ENCODE measurements at regions not wholly inside any gene's neighbourhood (a gene's known extent, or its start where the extent isn't known, plus 50 kb on each side); places are given as distances from the start of the nearest gene placed in this dataset.

DNA sequence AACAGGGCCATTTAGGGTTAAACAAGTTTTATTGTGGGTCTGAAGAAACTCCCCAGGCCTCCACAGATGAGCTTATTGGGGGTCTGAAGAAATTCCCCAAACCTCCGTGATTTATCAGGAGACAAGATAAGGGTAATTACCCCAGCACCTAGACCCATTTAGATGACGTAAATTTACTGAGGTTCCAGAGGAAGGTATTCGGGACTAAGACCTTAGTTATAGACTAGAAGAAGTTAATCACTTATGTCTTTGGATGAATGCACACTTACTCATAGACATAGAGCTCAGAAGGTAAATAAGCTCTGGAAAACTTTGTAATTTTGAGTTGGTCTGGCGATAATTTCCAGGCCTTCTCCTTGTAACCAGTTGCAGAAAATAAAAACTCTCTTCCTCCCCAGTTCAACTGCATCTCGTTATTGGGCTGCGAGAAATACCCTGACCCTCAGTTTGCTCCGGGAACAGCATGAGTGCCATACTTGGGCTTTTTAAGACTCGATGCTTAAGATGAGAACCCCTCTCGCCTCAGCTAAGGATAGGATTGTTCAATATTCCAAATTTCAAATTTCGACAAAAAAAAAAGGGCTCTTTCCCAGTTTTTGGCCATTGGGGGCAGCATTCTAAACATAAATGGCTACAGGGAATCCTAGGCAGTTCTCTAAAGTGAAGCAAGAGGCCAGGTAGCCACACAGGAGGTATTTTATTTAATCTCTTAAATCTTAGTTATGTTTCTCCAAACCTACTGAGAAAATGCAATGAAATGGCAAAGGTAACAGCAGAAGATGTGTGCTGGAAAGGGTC lies 74.7 kb upstream of the PFKP start:
- DNase-seq (no peak), ATAC-seq (replicated peaks) (no peak)
- no peaks in the 10 kb centered on the region for H3K4me1 Mint-ChIP-seq (ENCODE audit: low read depth in 2 of 2)
- no peak overlapping the region for H3K4me3 Mint-ChIP-seq
- H3K27me3 Mint-ChIP-seq: peaks cover 48 to 50% of the 10 kb centered on the region in 2 donors
- peaks cover 0 to 2% of the 10 kb centered on the region in 2 donors for H3K9me3 Mint-ChIP-seq
- H3K27ac Mint-ChIP-seq: no peak overlapping the region
- H3K36me3 Mint-ChIP-seq (ENCODE audit: insufficient read depth): no peaks in the 10 kb centered on the region

DNA sequence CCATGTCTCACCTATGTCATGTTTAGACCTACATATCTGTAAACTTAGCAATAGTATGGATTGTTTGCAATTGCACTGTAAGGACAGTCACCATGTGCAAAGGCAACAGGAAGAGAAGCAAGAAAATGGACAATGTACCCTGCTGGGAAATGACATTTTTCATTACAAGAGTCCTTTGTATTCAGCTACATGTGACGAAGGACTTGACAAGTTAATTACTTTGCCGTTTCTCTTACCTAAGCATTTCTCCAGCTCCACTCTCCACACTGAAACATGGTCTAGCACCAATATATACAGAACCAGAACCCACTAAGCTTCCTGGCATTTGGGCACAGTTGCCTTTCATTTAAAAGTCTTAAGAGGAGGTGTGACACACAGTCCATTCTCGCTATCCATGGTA lies 76.6 kb upstream of the PFKP start:
- no peak for ATAC-seq (replicated peaks)
- Mint-ChIP-seq H3K4me3 (no peak overlapping the region), H3K27ac (no peak overlapping the region), H3K4me1 (ENCODE audit: low read depth in 2 of 2) (peaks cover 3 to 4% of the 10 kb centered on the region in 2 donors), H3K27me3 (peaks cover 48 to 50% of the 10 kb centered on the region in 2 donors), H3K9me3 (peaks cover 0 to 2% of the 10 kb centered on the region in 2 donors), H3K36me3 (ENCODE audit: insufficient read depth) (no peaks in the 10 kb centered on the region)
- no peak for DNase-seq

DNA sequence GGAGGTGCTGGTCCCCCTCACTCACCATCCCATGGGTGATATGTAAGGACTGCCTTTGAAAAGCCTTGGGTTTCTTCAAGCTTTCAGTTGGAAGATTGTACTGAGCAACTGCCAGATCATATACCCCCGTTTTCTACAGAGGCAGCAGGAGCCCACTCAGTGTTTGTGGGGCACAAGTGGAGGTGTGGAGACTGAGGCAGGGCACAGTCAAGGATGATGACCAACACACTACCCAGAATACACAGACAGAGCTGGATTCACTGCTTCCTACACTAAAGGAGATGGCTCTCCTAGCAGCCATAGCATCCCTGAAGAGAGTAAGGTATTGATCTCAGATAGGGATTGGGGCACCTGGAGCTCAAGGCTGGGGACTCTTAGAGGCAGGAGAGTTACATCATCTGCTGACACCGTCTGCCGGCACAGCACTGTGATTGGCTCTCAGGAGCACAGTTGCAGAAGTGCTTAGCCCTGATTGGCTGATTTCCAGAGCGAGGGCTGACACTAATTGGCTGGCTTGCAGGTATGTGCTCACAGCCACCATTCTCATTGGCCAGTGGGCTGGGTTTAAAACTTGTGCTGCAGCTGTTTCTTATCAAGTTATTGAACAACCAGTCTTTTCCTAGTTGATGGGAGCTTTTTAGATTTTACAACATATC lies 77.9 kb upstream of the PFKP start:
- Mint-ChIP-seq H3K27ac (no peak overlapping the region), H3K4me1 (ENCODE audit: low read depth in 2 of 2) (peaks cover 3 to 4% of the 10 kb centered on the region in 2 donors), H3K4me3 (no peak overlapping the region), H3K36me3 (ENCODE audit: insufficient read depth) (no peaks in the 10 kb centered on the region), H3K9me3 (peaks cover 0 to 2% of the 10 kb centered on the region in 2 donors), H3K27me3 (peaks cover 54 to 56% of the 10 kb centered on the region in 2 donors)
- DNase-seq (no peak), ATAC-seq (replicated peaks) (no peak)

DNA sequence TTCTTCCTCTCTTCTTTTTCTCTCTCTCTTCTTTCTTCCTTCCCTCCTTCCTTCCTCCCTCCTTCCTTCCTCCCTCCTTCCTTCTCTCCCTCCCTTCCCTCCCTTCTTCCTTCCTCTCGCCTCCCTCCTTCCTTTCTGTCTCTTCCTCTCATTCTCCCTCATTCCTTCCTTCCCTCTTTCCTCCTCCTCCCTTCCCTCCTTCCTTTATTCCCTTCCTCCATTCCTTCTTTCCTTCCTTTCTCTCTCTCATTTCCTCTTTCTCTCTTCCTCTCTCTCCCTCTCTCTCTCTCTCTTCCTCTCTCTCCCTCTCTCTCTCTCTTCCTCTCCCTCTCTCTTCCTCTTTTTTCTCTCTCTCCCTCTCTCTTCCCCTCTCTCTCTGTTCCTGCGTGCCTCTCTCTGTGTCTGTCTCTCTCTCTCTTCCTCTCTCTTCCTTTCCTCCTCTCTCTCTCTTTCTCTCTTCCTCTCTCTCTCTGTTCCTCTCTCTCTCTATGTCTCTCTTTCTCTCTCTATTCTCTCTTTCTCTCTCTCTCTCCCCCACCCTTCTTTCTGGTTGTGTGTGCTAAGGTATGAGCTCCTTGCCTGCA lies 80.1 kb upstream of the PFKP start:
- H3K27ac Mint-ChIP-seq: no peak overlapping the region
- peaks cover 65 to 66% of the 10 kb centered on the region in 2 donors for H3K27me3 Mint-ChIP-seq
- ATAC-seq (replicated peaks): no peak

DNA sequence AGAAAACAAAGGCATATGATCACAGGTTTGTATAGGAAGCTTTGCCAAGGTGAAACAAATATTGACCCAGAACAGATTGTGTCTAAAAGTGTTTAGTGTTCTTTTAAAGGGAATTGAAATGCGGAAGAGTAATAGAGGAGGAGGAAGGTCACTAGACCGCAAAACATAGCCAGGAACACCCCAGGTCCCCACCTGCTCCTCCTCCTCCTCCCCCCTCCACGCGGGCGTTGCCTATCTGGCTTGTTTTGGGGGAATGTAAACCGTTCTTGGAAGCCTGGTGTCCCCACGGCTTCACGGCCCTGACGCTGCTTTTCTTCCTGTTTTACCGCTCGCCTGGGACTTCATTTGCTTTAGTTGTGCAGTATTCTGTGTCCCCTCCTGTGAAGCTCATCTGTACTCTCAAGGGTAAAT lies 81.0 kb upstream of the PFKP start:
- peaks cover 66 to 69% of the 10 kb centered on the region in 2 donors for H3K27me3 Mint-ChIP-seq
- ATAC-seq (replicated peaks) (no peak), DNase-seq (no peak)
- no peaks in the 10 kb centered on the region for H3K36me3 Mint-ChIP-seq (ENCODE audit: insufficient read depth)
- peaks cover 3 to 4% of the 10 kb centered on the region in 2 donors for H3K4me1 Mint-ChIP-seq (ENCODE audit: low read depth in 2 of 2)
- H3K27ac Mint-ChIP-seq: no peak overlapping the region
- H3K4me3 Mint-ChIP-seq: no peak overlapping the region
- peaks cover 0 to 2% of the 10 kb centered on the region in 2 donors for H3K9me3 Mint-ChIP-seq

More for the DNA sequence above, 80.1 kb upstream of the PFKP start:
- H3K9me3 Mint-ChIP-seq: peaks cover 0 to 2% of the 10 kb centered on the region in 2 donors
- DNase-seq: no peak
- peaks cover 3 to 4% of the 10 kb centered on the region in 2 donors for H3K4me1 Mint-ChIP-seq (ENCODE audit: low read depth in 2 of 2)
- no peak overlapping the region for H3K4me3 Mint-ChIP-seq
- H3K36me3 Mint-ChIP-seq (ENCODE audit: insufficient read depth): no peaks in the 10 kb centered on the region

DNA sequence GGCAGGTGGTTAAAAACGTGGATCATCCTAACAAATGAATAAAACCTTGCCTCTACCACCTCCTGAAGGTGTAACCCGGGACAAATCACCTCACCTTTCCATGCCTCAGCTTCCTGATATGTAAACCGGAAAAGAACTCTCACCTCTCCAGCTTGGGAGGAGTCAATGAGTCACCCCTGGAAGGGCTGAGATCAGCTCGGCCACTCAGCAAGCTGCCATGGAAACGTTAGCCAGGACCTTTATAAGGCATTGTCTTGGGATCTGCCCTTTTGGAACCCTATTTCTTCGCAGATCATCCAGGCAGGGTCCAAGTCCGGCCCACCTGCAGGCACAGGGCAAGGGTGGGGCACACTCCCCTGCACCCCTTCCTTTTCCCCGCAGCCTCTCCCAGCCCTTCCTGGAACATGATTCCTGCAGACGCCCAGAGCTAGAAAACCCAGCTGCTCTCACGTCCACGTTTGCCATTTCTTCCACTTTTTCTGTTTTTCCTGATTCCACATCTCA lies 81.6 kb upstream of the PFKP start:
- H3K4me1 Mint-ChIP-seq (ENCODE audit: low read depth in 2 of 2): peaks cover 3 to 4% of the 10 kb centered on the region in 2 donors
- H3K27ac Mint-ChIP-seq: no peak overlapping the region
- H3K4me3 Mint-ChIP-seq: no peak overlapping the region
- no peak for DNase-seq
- peaks cover 0 to 2% of the 10 kb centered on the region in 2 donors for H3K9me3 Mint-ChIP-seq
- H3K36me3 Mint-ChIP-seq (ENCODE audit: insufficient read depth): no peaks in the 10 kb centered on the region
- no peak for ATAC-seq (replicated peaks)
- H3K27me3 Mint-ChIP-seq: peaks cover 62 to 75% of the 10 kb centered on the region in 2 donors

DNA sequence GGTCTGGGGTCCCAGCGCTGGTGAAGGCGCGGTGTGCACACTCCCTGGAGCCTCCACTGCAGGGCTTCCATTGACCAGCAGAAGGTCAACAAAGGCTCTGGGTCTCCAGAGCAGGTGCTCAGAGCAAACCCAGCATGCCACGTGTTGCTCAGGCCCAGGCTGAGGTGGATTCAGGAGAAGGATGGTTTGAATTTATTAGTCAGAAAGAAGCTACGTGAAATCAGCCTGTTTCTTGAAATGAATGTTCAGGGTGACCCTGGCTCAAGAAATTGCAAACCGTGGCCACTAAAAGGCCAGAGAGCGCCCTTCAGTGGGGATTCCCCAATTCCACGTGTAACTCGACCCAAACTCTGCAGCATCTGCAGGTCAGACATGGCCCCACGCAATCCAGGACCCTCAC lies 82.7 kb upstream of the PFKP start:
- Mint-ChIP-seq H3K4me1 (ENCODE audit: low read depth in 2 of 2) (peaks cover 3 to 4% of the 10 kb centered on the region in 2 donors), H3K9me3 (peaks cover 0 to 2% of the 10 kb centered on the region in 2 donors), H3K36me3 (ENCODE audit: insufficient read depth) (no peaks in the 10 kb centered on the region), H3K27me3 (peaks cover 58 to 75% of the 10 kb centered on the region in 2 donors), H3K4me3 (no peak overlapping the region), H3K27ac (no peak overlapping the region)
- ATAC-seq (replicated peaks) (no peak), DNase-seq (no peak)

DNA sequence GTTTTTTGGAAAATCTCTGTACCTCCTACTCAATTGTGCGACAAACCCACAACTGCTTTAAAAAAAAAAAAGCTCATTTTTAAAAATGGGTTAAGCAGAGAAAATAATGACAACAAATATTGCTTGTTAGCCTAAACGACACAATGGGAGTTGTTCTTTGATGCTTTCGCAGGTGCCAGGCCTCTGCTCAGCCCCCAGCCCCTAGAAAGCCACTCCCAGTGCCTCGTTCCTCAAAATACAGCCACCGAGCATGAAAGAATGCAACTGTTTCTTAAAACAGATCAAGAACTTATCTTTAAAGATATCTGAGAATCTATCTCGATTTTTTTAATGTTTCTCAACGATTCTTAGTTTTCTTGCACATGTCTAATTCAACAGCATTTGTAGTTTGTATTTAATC lies 85.2 kb upstream of the PFKP start:
- Mint-ChIP-seq H3K27me3 (peaks cover 35 to 50% of the 10 kb centered on the region in 2 donors), H3K27ac (no peak overlapping the region), H3K4me1 (ENCODE audit: low read depth in 2 of 2) (peaks cover 0 to 3% of the 10 kb centered on the region in 2 donors), H3K4me3 (no peak overlapping the region), H3K9me3 (no peaks in the 10 kb centered on the region), H3K36me3 (ENCODE audit: insufficient read depth) (no peaks in the 10 kb centered on the region)
- ATAC-seq (replicated peaks) (no peak), DNase-seq (no peak)

DNA sequence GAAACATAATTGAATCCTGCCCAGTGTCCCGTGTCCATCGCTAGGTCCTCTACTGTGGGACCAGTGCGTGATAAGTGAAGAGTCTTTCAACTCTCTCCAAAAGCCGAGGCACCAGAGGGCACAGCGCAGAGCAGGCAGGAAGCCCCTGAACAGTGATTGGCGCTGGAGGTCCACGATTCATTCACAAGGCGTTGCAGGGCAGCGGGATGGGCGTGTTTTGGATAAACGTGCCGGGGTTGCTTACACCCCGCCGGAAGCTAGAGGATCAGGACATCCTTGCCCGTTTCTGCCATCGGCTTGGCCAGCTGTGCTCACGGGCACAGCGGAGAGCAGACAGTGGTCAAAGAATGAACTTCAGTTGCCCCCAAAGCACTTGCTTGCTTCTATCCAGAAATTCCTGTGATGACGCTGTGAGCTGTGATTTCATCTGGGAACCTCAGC lies 86.0 kb upstream of the PFKP start:
- Mint-ChIP-seq H3K4me3 (no peak overlapping the region), H3K9me3 (no peaks in the 10 kb centered on the region), H3K27ac (no peak overlapping the region)

DNA sequence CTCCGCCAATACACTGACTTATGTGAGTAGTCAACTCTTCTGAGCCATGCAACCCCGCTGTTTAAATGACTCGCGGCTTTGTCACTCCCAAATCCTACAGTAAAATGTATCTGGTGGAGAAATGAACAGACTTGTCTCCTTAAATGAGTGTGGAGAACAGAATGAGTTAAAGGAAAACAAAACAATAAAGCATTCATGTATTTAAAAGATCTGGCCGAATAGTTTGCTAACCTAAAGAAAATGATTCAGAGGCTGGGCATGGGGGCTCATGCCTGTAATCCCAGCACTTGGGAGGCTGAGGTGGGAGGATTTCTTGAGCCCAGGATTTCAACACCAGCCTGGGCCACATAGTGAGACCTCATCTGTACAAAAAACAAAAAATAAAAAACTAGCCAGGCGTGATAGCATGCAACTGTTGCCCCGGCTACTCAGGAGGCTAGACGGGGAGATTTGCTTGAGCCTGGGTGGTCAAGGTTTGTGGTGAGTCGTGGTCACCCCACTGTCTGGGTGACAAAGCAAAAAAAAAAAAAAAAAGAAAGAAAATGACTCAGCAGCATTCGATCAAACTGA lies 86.5 kb upstream of the PFKP start:
- no peak overlapping the region for H3K4me3 Mint-ChIP-seq
- H3K36me3 Mint-ChIP-seq (ENCODE audit: insufficient read depth): no peaks in the 10 kb centered on the region
- peaks cover 22 to 37% of the 10 kb centered on the region in 2 donors for H3K27me3 Mint-ChIP-seq
- H3K27ac Mint-ChIP-seq: no peak overlapping the region
- ATAC-seq (replicated peaks) (no peak), DNase-seq (no peak)
- H3K4me1 Mint-ChIP-seq (ENCODE audit: low read depth in 2 of 2): no peaks in the 10 kb centered on the region
- no peaks in the 10 kb centered on the region for H3K9me3 Mint-ChIP-seq

More for the DNA sequence above, 86.0 kb upstream of the PFKP start:
- no peak for DNase-seq
- Mint-ChIP-seq H3K27me3 (peaks cover 27 to 42% of the 10 kb centered on the region in 2 donors), H3K4me1 (ENCODE audit: low read depth in 2 of 2) (no peaks in the 10 kb centered on the region), H3K36me3 (ENCODE audit: insufficient read depth) (no peaks in the 10 kb centered on the region)
- no peak for ATAC-seq (replicated peaks)

DNA sequence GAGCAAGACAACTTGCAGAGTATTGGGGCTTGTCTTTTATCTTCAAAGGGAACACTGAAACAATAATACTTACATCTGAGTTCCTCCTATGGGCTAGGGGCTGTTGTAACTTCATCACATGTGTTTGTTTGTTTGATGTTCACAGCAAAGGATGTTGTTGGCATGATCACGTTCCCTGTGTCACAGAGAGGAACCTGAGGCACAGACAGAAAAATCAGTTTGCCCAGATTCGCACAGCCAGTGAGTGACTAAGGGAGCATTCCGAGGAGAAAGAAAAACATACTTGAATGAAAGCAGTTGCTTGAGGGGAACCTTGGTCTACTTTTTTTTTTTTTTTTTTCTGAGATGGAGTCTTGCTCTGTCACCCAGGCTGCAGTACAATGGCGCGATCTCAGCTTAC lies 87.2 kb upstream of the PFKP start:
- H3K36me3 Mint-ChIP-seq (ENCODE audit: insufficient read depth): no peaks in the 10 kb centered on the region
- ATAC-seq (replicated peaks) (no peak), DNase-seq (no peak)
- H3K9me3 Mint-ChIP-seq: no peaks in the 10 kb centered on the region
- H3K4me3 Mint-ChIP-seq: no peak overlapping the region
- H3K27me3 Mint-ChIP-seq: peaks cover 16 to 31% of the 10 kb centered on the region in 2 donors
- no peaks in the 10 kb centered on the region for H3K4me1 Mint-ChIP-seq (ENCODE audit: low read depth in 2 of 2)
- no peak overlapping the region for H3K27ac Mint-ChIP-seq

DNA sequence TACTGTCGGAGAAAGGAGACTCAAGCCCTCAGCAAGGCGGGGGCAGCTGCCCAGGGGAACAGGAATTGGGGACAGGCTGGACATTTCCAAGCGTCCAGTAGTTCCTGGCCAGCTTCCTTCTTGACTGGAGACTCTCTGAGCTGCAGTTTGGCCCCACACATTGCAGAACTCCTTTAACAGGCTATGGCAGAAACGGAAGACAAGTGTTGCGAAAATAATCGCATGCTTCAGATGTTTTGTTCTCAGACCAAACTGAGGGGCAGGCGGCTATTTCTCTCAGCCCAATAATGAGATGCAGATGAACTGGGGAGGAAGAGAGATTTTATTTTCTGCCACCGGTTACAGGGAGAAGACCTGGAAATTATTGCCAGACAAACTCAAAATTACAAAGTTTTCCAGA lies 88.0 kb upstream of the PFKP start:
- no peak for ATAC-seq (replicated peaks)
- Mint-ChIP-seq H3K4me3 (no peak overlapping the region), H3K9me3 (no peaks in the 10 kb centered on the region), H3K36me3 (ENCODE audit: insufficient read depth) (no peaks in the 10 kb centered on the region), H3K4me1 (ENCODE audit: low read depth in 2 of 2) (no peaks in the 10 kb centered on the region), H3K27me3 (peaks cover 16 to 31% of the 10 kb centered on the region in 2 donors), H3K27ac (no peak overlapping the region)
- DNase-seq: no peak

DNA sequence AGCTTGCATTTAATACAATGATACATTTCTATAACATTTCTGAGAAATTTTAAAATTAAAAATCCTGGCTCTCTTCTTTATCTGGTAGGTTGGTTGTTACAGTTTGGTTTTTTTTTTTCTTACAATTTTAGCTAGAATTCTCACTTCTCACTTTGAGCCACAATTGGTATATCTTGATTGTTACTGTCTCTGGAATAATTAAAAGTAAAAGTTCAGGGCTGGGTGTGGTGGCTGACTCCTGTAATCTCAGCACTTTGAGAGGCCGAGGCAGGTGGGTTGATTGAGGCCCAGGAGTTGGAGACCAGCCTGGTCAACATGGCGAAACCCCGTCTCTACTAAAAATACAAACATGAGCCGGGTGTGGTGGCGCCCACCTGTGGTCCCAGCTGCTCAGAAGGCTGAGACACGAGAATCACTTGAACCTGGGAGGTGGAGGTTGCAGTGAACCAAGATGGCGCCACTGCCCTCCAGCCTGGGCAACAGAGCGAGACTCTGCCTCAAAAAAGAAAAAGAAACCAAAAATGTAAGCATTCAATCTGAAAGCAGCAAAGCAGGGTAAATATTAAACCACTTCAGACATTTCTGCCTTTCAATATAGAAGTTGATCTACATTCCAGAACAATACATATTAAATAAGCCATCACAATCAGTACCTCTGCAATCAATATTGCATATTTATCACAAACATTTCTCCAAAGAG lies 88.6 kb upstream of the PFKP start:
- peaks cover 17 to 33% of the 10 kb centered on the region in 2 donors for H3K27me3 Mint-ChIP-seq
- no peak for ATAC-seq (replicated peaks)
- no peaks in the 10 kb centered on the region for H3K4me1 Mint-ChIP-seq (ENCODE audit: low read depth in 2 of 2)

More for the DNA sequence above, 88.6 kb upstream of the PFKP start:
- H3K9me3 Mint-ChIP-seq: no peaks in the 10 kb centered on the region
- no peaks in the 10 kb centered on the region for H3K36me3 Mint-ChIP-seq (ENCODE audit: insufficient read depth)
- H3K27ac Mint-ChIP-seq: no peak overlapping the region
- H3K4me3 Mint-ChIP-seq: no peak overlapping the region
- no peak for DNase-seq
